ENCODE measurements at regions not wholly inside any gene's neighbourhood (a gene's known extent, or its start where the extent isn't known, plus 50 kb on each side); places are given as distances from the start of the nearest gene placed in this dataset.

DNA sequence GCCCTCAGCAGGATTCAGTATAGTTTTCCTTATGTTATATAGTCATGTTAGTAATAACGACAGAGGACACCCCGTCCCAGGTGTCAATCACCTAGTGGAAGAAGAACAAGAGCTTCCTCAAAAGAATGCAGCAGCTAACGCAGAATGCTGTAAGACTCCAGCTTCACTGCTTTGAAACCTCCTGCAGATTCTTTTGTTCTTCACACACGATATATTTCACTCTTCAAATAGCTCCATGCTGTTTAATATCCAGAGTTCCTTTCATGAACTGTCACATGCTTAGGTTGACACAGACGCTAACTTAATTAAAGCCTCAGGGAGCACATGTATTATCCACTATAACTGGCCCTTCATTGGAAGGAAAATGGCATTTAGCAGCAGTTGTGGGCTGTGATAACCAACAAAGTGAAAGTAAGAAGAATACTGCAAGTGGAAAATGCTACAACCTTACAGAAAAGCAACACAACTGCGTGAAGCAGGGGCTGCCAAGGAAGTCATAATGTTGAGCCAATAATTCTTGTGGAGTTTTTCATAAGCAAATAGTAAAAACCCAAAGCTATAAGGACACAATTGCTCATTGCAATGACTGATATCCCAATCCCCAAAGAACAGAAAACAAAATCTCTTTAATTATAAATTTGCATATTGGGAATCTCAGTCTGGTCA lies 387.5 kb downstream of the PLK2 start:
- TF ChIP-seq, protein P1, sequence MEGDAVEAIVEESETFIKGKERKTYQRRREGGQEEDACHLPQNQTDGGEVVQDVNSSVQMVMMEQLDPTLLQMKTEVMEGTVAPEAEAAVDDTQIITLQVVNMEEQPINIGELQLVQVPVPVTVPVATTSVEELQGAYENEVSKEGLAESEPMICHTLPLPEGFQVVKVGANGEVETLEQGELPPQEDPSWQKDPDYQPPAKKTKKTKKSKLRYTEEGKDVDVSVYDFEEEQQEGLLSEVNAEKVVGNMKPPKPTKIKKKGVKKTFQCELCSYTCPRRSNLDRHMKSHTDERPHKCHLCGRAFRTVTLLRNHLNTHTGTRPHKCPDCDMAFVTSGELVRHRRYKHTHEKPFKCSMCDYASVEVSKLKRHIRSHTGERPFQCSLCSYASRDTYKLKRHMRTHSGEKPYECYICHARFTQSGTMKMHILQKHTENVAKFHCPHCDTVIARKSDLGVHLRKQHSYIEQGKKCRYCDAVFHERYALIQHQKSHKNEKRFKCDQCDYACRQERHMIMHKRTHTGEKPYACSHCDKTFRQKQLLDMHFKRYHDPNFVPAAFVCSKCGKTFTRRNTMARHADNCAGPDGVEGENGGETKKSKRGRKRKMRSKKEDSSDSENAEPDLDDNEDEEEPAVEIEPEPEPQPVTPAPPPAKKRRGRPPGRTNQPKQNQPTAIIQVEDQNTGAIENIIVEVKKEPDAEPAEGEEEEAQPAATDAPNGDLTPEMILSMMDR (IDR thresholded peaks at IDR 0.05 in 4 of 5, conservative IDR thresholded peaks at IDR 0.05 in 1 of 5), result no peak
- no peak for TF ChIP-seq POLR2A (IDR thresholded peaks at IDR 0.05)
